HEK293 (cell line): ENCODE measurements at regions not wholly inside any gene's neighbourhood (a gene's known extent, or its start where the extent isn't known, plus 50 kb on each side); places are given as distances from the start of the nearest gene placed in this dataset.

Source experiments
- CTCF ChIA-PET: fragments of 350-600 bp; formaldehyde crosslinking; extraction: SDS; loops from one replicate; lab custom pipeline; 2021; ENCODE audit warnings: antibody characterized with exemption; lab: Yijun Ruan, JAX
- POLR2A ChIA-PET: fragments of 300-600 bp; formaldehyde crosslinking; extraction: SDS; loops from one replicate; lab custom pipeline; 2020; ENCODE audit warnings: antibody characterized with exemption, inconsistent platforms; lab: Yijun Ruan, JAX
- H3K27ac ChIP-seq: fragments of 200-500 bp; sonication (Bioruptor generic); 2 replicates; pipeline ENCODE4 v1.5.1; 2014; ENCODE audit warnings: low read depth, low read length, control low read depth, inconsistent platforms; ENCODE audit errors: extremely low read depth
- H3K36me3 ChIP-seq, 2 experiments: fragments of 200-500 bp in 1 of 2; sonication (Bioruptor generic) in 1 of 2; 1 replicate in 1 of 2; 2 replicates in 1 of 2; pipeline ENCODE4 v1.5.1; 2014 to 2017; ENCODE audit warnings: inconsistent platforms in 2 of 2, low read length in 2 of 2; ENCODE audit not compliant: control insufficient read depth in 2 of 2, insufficient read depth in 1 of 2
- H3K4me1 ChIP-seq: fragments of 200-500 bp; sonication (Bioruptor generic); 2 replicates; pipeline ENCODE4 v1.5.1; 2014; ENCODE audit warnings: mild to moderate bottlenecking, low read length, inconsistent platforms; ENCODE audit not compliant: control insufficient read depth, insufficient read depth
- H3K4me3 ChIP-seq: 2 replicates; pipeline ENCODE4 v1.5.1; 2011; ENCODE audit warnings: low read depth, mild to moderate bottlenecking, control low read depth, low read length, moderate library complexity
- H3K9me3 ChIP-seq: fragments of 200-500 bp; sonication (Bioruptor generic); 2 replicates; pipeline ENCODE4 v1.5.1; 2014; ENCODE audit warnings: low read depth, low read length, inconsistent platforms; ENCODE audit not compliant: control insufficient read depth, insufficient read depth
- FEZF1 ChIP-seq: fragments of 450-650 bp; formaldehyde crosslinking; IDR thresholded peaks from 2 replicates; pipeline ENCODE4 v1.5.1; 2016; ENCODE audit warnings: missing biosample characterization, missing genetic modification characterization
- GLI4 ChIP-seq: fragments of 450-650 bp; formaldehyde crosslinking; IDR thresholded peaks from 2 replicates; pipeline ENCODE4 v1.5.1; 2016; ENCODE audit warnings: missing biosample characterization, missing genetic modification characterization
- KLF8 ChIP-seq: fragments of 450-650 bp; formaldehyde crosslinking; IDR thresholded peaks from 2 replicates; pipeline ENCODE4 v1.5.1; 2016; ENCODE audit warnings: missing biosample characterization, missing genetic modification characterization
- SP7 ChIP-seq: fragments of 450-650 bp; formaldehyde crosslinking; IDR thresholded peaks from 2 replicates; pipeline ENCODE4 v1.5.1; 2016; ENCODE audit warnings: missing biosample characterization, missing genetic modification characterization
- ZFHX2 ChIP-seq: fragments of 450-650 bp; formaldehyde crosslinking; conservative IDR thresholded peaks from 2 replicates; pipeline ENCODE4 v1.5.1; 2016; ENCODE audit warnings: missing biosample characterization, missing genetic modification characterization
- ZFP3 ChIP-seq: fragments of 450-650 bp; formaldehyde crosslinking; IDR thresholded peaks from 2 replicates; pipeline ENCODE4 v1.5.1; 2016; ENCODE audit warnings: low read depth, missing biosample characterization, missing genetic modification characterization
- ZFP37 ChIP-seq: fragments of 450-650 bp; formaldehyde crosslinking; IDR thresholded peaks from 2 replicates; pipeline ENCODE4 v1.5.1; 2016; ENCODE audit warnings: missing biosample characterization, missing genetic modification characterization
- ZFP69B ChIP-seq: fragments of 450-650 bp; formaldehyde crosslinking; IDR thresholded peaks from 2 replicates; pipeline ENCODE4 v1.5.1; 2016; ENCODE audit warnings: missing biosample characterization, missing genetic modification characterization
- ZIC2 ChIP-seq: fragments of 450-650 bp; formaldehyde crosslinking; IDR thresholded peaks from 2 replicates; pipeline ENCODE4 v1.5.1; 2016; ENCODE audit warnings: missing biosample characterization, missing genetic modification characterization
- ZNF146 ChIP-seq: fragments of 450-650 bp; formaldehyde crosslinking; IDR thresholded peaks from 2 replicates; pipeline ENCODE4 v1.5.1; 2016; ENCODE audit warnings: missing biosample characterization, missing genetic modification characterization
- ZNF175 ChIP-seq: fragments of 450-650 bp; formaldehyde crosslinking; IDR thresholded peaks from 2 replicates; pipeline ENCODE4 v1.5.1; 2016; ENCODE audit warnings: missing biosample characterization, missing genetic modification characterization
- ZNF37A ChIP-seq: fragments of 450-650 bp; IDR thresholded peaks from 2 replicates; pipeline ENCODE4 v1.5.1; 2018; ENCODE audit warnings: missing biosample characterization, missing genetic modification characterization
- ZNF48 ChIP-seq: fragments of 450-650 bp; formaldehyde crosslinking; IDR thresholded peaks from 2 replicates; pipeline ENCODE4 v1.5.1; 2016; ENCODE audit warnings: missing biosample characterization, missing genetic modification characterization
- ZNF549 ChIP-seq: fragments of 450-650 bp; IDR thresholded peaks from 2 replicates; pipeline ENCODE4 v1.5.1; 2018; ENCODE audit warnings: missing biosample characterization, missing genetic modification characterization, mild to moderate bottlenecking, inconsistent platforms, moderate library complexity
- ZNF654 ChIP-seq: fragments of 450-650 bp; formaldehyde crosslinking; IDR thresholded peaks from 2 replicates; pipeline ENCODE4 v1.5.1; 2016; ENCODE audit warnings: low read depth, missing biosample characterization, missing genetic modification characterization
- ZNF664 ChIP-seq: fragments of 450-650 bp; formaldehyde crosslinking; IDR thresholded peaks from 2 replicates; pipeline ENCODE4 v1.5.1; 2016; ENCODE audit warnings: missing biosample characterization, missing genetic modification characterization
- ZNF677 ChIP-seq: fragments of 450-650 bp; IDR thresholded peaks from 2 replicates; pipeline ENCODE4 v1.5.0; 2018; ENCODE audit warnings: missing biosample characterization, mild to moderate bottlenecking, missing genetic modification characterization, moderate library complexity
- ZNF701 ChIP-seq: fragments of 450-650 bp; formaldehyde crosslinking; IDR thresholded peaks from 2 replicates; pipeline ENCODE4 v1.5.1; 2016; ENCODE audit warnings: missing biosample characterization, missing genetic modification characterization
- TF ChIP-seq, protein P1 (sequence below): fragments of 450-650 bp; formaldehyde crosslinking; IDR thresholded peaks from 2 replicates; pipeline ENCODE4 v1.5.1; 2017; ENCODE audit warnings: missing biosample characterization, missing genetic modification characterization
- TF ChIP-seq, protein P2 (sequence below): fragments of 450-650 bp; formaldehyde crosslinking; IDR thresholded peaks from 2 replicates; pipeline ENCODE4 v1.5.0; 2017; ENCODE audit warnings: missing biosample characterization, missing genetic modification characterization, borderline replicate concordance

DNA sequence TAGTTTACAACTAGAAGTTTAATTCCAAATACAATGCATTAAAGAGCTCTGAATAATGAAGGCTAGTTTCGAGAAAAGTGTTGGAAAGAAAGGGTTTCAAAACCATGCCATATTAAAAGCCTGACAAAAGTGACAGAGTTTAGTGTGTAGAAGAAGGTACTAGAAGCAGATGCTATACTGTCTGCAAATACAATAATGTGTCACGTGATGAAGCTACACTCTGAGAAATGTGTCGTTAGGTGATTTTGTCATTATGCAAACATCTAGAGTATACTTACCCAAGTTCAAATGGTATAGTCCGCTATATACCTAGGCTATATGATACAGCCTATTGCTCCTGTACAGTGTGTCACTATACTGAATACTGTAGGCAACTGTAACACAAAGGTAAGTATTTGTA lies 494.1 kb downstream of the TLE1 start (continued):
- TF ChIP-seq ZNF175 (tag by site-specific recombination) = no peak
- TF ChIP-seq GLI4 (tag by site-specific recombination) = no peak
- no peak for TF ChIP-seq ZNF677 (tag by site-specific recombination)
- TF ChIP-seq KLF8 = no peak
- TF ChIP-seq ZNF37A (tag by site-specific recombination) = no peak
- TF ChIP-seq, all 188 proteins: peak for 0

DNA sequence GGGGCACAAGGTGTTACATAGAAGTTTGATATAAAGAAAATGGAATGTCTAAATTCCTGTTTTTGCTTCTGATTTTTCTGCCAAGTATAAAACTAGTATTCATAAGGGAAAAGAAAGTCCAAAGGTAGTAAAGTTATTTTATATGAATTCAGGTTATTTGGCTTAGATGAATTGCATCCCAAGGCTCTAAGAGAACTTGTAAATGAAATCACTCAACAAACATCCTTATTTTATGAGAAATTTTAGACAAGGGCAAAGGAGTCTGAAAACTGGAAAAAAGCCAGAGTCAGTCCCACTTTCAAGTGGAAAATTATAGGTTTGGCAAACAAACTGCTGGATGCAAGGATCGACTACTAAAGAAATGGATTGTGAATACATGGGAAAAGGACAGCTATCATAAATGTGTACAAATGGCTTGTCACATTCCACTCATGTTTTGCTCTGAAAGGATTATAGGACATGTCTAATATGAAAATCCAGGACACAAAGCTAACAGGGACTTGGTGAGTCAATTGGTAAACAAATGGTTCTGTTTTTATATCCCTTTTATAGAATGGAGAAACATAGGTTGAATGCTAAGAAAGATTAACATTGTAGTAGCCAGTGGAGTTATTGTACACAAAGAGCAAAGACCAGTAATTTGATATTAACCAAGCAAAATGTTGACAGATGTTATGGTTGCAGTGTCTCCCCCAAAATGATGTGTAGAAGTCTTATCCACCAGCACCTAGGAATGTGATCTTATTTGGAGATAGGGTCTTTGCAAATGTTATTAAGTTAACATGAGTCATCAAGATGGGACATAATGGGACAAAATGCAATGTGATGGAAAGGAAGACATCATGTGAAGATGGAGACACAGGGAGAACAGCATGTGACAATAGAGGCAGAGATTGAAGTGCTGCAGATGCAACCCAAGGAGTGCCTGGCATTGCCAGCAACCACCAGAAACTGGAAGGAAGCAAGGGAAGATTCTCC lies 495.7 kb downstream of the TLE1 start:
- H3K9me3 ChIP-seq = no peaks in the 10 kb centered on the region
- H3K4me3 ChIP-seq = no peak overlapping the region
- POLR2A ChIA-PET = no interaction called here
- H3K27ac ChIP-seq = no peak overlapping the region
- TF ChIP-seq ZFHX2 (tag by site-specific recombination) (no peak), ZFP3 (tag by site-specific recombination) (no peak), ZNF701 (tag by site-specific recombination) (no peak), FEZF1 (tag by site-specific recombination) (peak; percentile 60), SP7 (tag by site-specific recombination) (peak; percentile 86)
- TF ChIP-seq, protein P1, sequence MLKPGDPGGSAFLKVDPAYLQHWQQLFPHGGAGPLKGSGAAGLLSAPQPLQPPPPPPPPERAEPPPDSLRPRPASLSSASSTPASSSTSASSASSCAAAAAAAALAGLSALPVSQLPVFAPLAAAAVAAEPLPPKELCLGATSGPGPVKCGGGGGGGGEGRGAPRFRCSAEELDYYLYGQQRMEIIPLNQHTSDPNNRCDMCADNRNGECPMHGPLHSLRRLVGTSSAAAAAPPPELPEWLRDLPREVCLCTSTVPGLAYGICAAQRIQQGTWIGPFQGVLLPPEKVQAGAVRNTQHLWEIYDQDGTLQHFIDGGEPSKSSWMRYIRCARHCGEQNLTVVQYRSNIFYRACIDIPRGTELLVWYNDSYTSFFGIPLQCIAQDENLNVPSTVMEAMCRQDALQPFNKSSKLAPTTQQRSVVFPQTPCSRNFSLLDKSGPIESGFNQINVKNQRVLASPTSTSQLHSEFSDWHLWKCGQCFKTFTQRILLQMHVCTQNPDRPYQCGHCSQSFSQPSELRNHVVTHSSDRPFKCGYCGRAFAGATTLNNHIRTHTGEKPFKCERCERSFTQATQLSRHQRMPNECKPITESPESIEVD (tag by site-specific recombination) = peak; percentile 51; the same call in 1 of the 2 replicates
- H3K4me1 ChIP-seq = no peaks in the 10 kb centered on the region; the same call in 1 of the 2 replicates
- no peaks in the 10 kb centered on the region for H3K36me3 ChIP-seq
- CTCF ChIA-PET = no interaction called here

DNA sequence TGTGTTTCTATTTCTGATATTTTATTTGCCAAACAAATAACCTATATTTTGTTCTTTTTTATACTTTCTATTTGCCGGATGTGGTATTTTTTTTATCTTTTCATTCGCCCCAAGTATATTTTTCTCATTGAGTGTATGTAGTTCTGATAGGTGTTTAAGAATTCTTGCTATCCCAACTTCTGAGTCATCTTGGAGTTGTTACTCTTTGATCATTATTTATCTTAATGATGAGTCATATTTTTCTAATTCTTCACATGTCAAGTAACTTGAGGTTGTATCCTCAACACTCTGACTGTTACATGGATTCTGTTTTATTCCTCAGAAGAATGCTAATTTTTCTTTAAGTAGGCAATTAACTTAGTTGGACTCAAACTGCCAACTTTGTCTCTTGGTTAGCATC lies 498.1 kb downstream of the TLE1 start:
- CTCF ChIA-PET = no interaction called here
- Histone ChIP-seq H3K4me3 (no peak overlapping the region), H3K27ac (no peak overlapping the region), H3K36me3 (no peaks in the 10 kb centered on the region), H3K9me3 (no peaks in the 10 kb centered on the region), H3K4me1 (no peaks in the 10 kb centered on the region; the same call in 1 of the 2 replicates)
- POLR2A ChIA-PET = no interaction called here
- TF ChIP-seq ZNF48 = no peak
- TF ChIP-seq ZNF654 (tag by site-specific recombination) = no peak
- TF ChIP-seq, protein P2, sequence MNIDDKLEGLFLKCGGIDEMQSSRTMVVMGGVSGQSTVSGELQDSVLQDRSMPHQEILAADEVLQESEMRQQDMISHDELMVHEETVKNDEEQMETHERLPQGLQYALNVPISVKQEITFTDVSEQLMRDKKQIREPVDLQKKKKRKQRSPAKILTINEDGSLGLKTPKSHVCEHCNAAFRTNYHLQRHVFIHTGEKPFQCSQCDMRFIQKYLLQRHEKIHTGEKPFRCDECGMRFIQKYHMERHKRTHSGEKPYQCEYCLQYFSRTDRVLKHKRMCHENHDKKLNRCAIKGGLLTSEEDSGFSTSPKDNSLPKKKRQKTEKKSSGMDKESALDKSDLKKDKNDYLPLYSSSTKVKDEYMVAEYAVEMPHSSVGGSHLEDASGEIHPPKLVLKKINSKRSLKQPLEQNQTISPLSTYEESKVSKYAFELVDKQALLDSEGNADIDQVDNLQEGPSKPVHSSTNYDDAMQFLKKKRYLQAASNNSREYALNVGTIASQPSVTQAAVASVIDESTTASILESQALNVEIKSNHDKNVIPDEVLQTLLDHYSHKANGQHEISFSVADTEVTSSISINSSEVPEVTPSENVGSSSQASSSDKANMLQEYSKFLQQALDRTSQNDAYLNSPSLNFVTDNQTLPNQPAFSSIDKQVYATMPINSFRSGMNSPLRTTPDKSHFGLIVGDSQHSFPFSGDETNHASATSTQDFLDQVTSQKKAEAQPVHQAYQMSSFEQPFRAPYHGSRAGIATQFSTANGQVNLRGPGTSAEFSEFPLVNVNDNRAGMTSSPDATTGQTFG (tag by site-specific recombination) = no peak
- no peak for TF ChIP-seq ZNF664 (tag by site-specific recombination)
- no peak for TF ChIP-seq ZNF146
- no peak for TF ChIP-seq ZIC2
- TF ChIP-seq ZNF549 (tag by site-specific recombination) = no peak
- no peak for TF ChIP-seq ZFP37 (tag by site-specific recombination)
- no peak for TF ChIP-seq ZFP69B (tag by site-specific recombination)
